ENCODE measurements at regions not wholly inside any gene's neighbourhood (a gene's known extent, or its start where the extent isn't known, plus 50 kb on each side); places are given as distances from the start of the nearest gene placed in this dataset.
"Not testable (repeated sequence)": the region's sequence is repeated elsewhere in the genome, so short reads cannot be mapped to it uniquely, and the experiment has no call there.

DNA sequence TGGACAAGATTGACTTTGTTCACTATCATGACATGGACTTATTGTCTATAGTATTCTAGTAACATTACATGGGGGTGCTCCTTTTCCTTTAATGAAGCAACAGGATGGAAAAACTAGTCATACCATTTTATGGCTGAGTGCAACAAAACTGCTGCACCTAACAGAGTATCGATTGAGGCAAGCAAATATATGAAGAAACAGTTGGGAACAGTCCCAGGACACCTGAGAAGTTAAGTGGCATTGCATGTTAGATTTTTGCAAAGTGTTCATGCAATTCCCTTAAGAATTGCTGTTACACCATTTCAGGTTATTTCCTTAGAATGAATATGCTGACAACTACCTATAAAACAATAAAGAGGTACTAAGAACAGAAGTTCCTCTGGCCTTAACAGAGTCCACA is 541.5 kb upstream of the ANO3 start:
- ChIA-PET CTCF (no interaction called here), POLR2A (ENCODE audit: low non-redundant PET) (no interaction called here)
- TF ChIP-seq CTCF (conservative IDR thresholded peaks at IDR 0.05; ENCODE audit: low read depth) = no peak
- no peak overlapping the region for H3K27ac ChIP-seq
- DNase-seq (ENCODE audit: low spot score) = no peak

GRCh38 chr11:25793637-25794036 is 538.3 kb upstream of the ANO3 start:
- no peak overlapping the region for H3K27ac ChIP-seq
- ChIA-PET POLR2A (ENCODE audit: low non-redundant PET) (no interaction called here), CTCF (no interaction called here)
- no peak for TF ChIP-seq CTCF (conservative IDR thresholded peaks at IDR 0.05; ENCODE audit: low read depth)
- DNase-seq (ENCODE audit: low spot score) = no peak

DNA sequence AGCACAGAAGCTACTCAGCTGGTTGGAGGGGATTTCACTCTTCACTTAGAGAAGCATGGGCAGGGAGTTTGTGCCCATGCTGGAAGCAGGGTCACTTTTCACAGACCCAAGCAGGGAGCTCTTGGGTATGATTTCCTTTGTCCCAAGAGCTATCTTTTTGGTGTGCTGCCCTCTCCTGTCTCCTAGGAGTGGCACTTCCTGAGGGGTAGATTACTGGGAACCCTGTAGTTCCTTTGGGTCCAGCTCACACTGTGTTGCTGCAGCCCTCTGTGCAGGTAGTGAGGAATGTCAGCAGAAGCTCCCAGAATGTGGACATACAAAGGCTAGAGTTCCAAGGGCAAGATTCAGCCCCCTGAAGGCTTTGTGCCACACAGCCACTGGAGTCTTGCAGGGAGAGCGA is 537.1 kb upstream of the ANO3 start:
- H3K27ac ChIP-seq = no peak overlapping the region
- TF ChIP-seq CTCF (conservative IDR thresholded peaks at IDR 0.05; ENCODE audit: low read depth) = no peak
- DNase-seq (ENCODE audit: low spot score) = no peak
- ChIA-PET CTCF (no interaction called here), POLR2A (ENCODE audit: low non-redundant PET) (no interaction called here)

GRCh38 chr11:25816411-25816810 is 515.5 kb upstream of the ANO3 start:
- no peak overlapping the region for H3K27ac ChIP-seq
- no peak for TF ChIP-seq CTCF (conservative IDR thresholded peaks at IDR 0.05; ENCODE audit: low read depth)
- ChIA-PET POLR2A (ENCODE audit: low non-redundant PET) (no interaction called here), CTCF (interaction anchor here (0.7 kb wide), 1 partner anchor 43 kb away, joined by 3 read pairs; no protein-coding TSS in a partner anchor)
- no peak for DNase-seq (ENCODE audit: low spot score)

- no peak for TF ChIP-seq CTCF (conservative IDR thresholded peaks at IDR 0.05; ENCODE audit: low read depth)
- CTCF ChIA-PET = no interaction called here
- POLR2A ChIA-PET (ENCODE audit: low non-redundant PET) = no interaction called here
- DNase-seq (ENCODE audit: low spot score) = no peak
- H3K27ac ChIP-seq = no peak overlapping the region
Observed at GRCh38 chr11:25824688-25825087, 507.2 kb upstream of the ANO3 start.

- H3K27ac ChIP-seq; DNase-seq (ENCODE audit: low spot score); POLR2A ChIA-PET (ENCODE audit: low non-redundant PET); CTCF ChIA-PET: not testable (repeated sequence)
Observed at GRCh38 chr11:25831485-25831884, 500.4 kb upstream of the ANO3 start.

GRCh38 chr11:25838918-25839625 is 492.9 kb upstream of the ANO3 start:
- DNase-seq (ENCODE audit: low spot score) = peak; percentile 2
- ChIA-PET CTCF (interaction anchor here (0.6 kb wide), 1 partner anchor 1638 kb away, joined by 5 read pairs; no protein-coding TSS in a partner anchor), POLR2A (ENCODE audit: low non-redundant PET) (no interaction called here)
- H3K27ac ChIP-seq = no peak overlapping the region
- TF ChIP-seq CTCF (conservative IDR thresholded peaks at IDR 0.05; ENCODE audit: low read depth) = no peak

Data from RWPE1 (cell line).